Right lobe of liver (tissue), 6 donors: ENCODE measurements at regions not wholly inside any gene's neighbourhood (a gene's known extent, or its start where the extent isn't known, plus 50 kb on each side); places are given as distances from the start of the nearest gene placed in this dataset.

Source experiments
- ATAC-seq, 4 donors: fragments of 200-7000 bp; cut with Tn5 transposase; one replicate each; pipeline ENCODE4 v1.9.1; 2020; ENCODE audit warnings: mild to moderate bottlenecking in 4 of 4, moderate library complexity in 4 of 4
- DNase-seq, 3 donors: peaks; one replicate each; pipeline ENCODE4 v3.0.0-alpha.2; 2020
- H3K27ac ChIP-seq, 3 donors: fragments of 200-600 bp; one replicate each; pipeline ENCODE4 v1.8.0; 2022
- H3K27me3 ChIP-seq, 2 donors: fragments of 200-600 bp; one replicate each; pipeline ENCODE4 v1.8.0; 2022
- H3K36me3 ChIP-seq, 4 donors: fragments of 200-600 bp; sonication (generic) in 1 of 4; one replicate each; pipeline versions ENCODE4 v1.5.1 to v1.8.0; 2017 to 2022; ENCODE audit warnings: control low read depth in 1 of 4
- H3K4me1 ChIP-seq, 4 donors: fragments of 200-600 bp; sonication (generic) in 1 of 4; one replicate each; pipeline versions ENCODE4 v1.5.1 to v1.8.0; 2017 to 2022; ENCODE audit warnings: control low read depth in 1 of 4
- H3K4me3 ChIP-seq, 3 donors: fragments of 200-600 bp; one replicate each; pipeline ENCODE4 v1.8.0; 2022
- H3K9me3 ChIP-seq, 4 donors: fragments of 200-600 bp; sonication (generic) in 1 of 4; one replicate each; pipeline versions ENCODE4 v1.5.1 to v1.8.0; 2017 to 2022; ENCODE audit warnings: control low read depth in 1 of 4
- CTCF ChIP-seq, 4 donors: fragments of 200-600 bp in 3 of 4; fragments of 450-650 bp in 1 of 4; IDR thresholded peaks; one replicate each; pipeline versions ENCODE4 v1.5.1 to v1.8.0; 2016 to 2022; ENCODE audit warnings: antibody characterized with exemption in 4 of 4, mild to moderate bottlenecking in 2 of 4
- POLR2A ChIP-seq: fragments of 450-650 bp; IDR thresholded peaks from one replicate; pipeline ENCODE4 v1.6.1; 2017; ENCODE audit warnings: antibody characterized with exemption, mild to moderate bottlenecking
- WGBS: methylation state at CpG from one replicate; pipeline ENCODE4 v1.1.6; 2018; ENCODE audit warnings: low coverage, low lambda C conversion rate; ENCODE audit not compliant: insufficient coverage; ENCODE audit errors: missing lambda C conversion rate; 5-methylcytosine and 5-hydroxymethylcytosine counted together
- intact Hi-C, 2 donors: fragments of 100-400 bp; cut with DNase I; formaldehyde crosslinking; loops; one replicate each; pipeline versions ENCODE4 v1.11.2 to v1.14.1; 2022
- donor health status: DM: no; HTN: yes; CAD: no.
- donor health status: DM: no; HTN: no; CAD: no.
- donor health status: DM: no; HTN: no; CAD: no.
- donor health status: DM: no; HTN: yes; CAD: no.
- donor health status: DM: no; HTN: yes; CAD: no.

DNA sequence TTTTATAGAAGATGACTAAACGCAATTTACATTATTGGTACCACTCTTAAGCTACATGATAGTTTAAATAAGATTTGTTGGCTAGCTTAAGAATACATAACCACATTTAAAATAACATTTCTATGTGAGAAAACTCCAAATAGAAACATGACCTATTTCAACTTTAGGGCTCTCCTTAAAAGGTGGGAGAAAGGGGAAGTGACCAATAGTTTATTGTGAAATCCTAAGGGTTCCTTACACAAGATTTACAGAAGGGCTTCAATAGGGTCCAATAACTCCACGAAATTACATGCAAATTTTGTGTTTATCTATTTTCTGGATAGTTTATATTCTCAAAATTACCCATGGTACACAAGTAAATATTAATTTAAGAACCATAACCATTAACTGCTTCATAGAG is 91.6 kb upstream of the DST start:
- no peak for TF ChIP-seq POLR2A
- no peak for TF ChIP-seq CTCF (IDR thresholded peaks at IDR 0.05)

GRCh38 chr6:56733211-56733697 is 90.6 kb upstream of the DST start:
- H3K4me3 ChIP-seq = no peak overlapping the region

More for the DNA sequence above, 91.6 kb upstream of the DST start:
- Histone ChIP-seq H3K27me3 (no peaks in the 10 kb centered on the region), H3K27ac (no peak overlapping the region), H3K4me1 (peaks cover 0 to 37% (median 9%) of the 10 kb centered on the region in 4 donors), H3K9me3 (no peaks in the 10 kb centered on the region), H3K4me3 (no peak overlapping the region), H3K36me3 (no peaks in the 10 kb centered on the region)
- no peak for ATAC-seq
- no peak for DNase-seq
- WGBS = 50% methylated on average over 2 of the region's 2 CpGs
- intact Hi-C loops = no loop called here

DNA sequence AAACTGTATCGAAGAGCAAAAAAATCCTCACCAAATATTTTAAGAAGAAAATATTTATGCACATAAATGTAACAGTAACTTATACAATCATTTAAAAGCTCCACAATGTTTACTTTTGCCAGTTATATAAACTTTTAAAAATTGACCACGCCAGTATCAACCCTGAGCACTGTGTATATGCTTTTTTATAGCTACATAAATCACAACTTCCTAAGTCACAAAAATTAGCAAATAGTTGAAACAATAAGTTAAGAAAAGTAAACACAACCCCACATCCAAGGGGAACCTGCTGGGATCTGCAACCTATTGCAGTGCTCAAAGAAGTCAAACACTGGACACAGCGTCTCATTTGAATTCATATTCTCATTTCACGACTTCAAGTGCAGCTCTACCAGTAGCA is 89.8 kb upstream of the DST start:
- intact Hi-C loops = no loop called here
- DNase-seq (no peak), ATAC-seq (no peak)
- Histone ChIP-seq H3K27ac (no peak overlapping the region), H3K4me3 (no peak overlapping the region), H3K36me3 (no peaks in the 10 kb centered on the region), H3K4me1 (peaks cover 0 to 46% (median 11%) of the 10 kb centered on the region in 4 donors), H3K27me3 (no peaks in the 10 kb centered on the region), H3K9me3 (no peaks in the 10 kb centered on the region)
- WGBS = 65% methylated on average over 4 of the region's 4 CpGs
- TF ChIP-seq POLR2A = no peak
- no peak for TF ChIP-seq CTCF (IDR thresholded peaks at IDR 0.05)

More at GRCh38 chr6:56733211-56733697, 90.6 kb upstream of the DST start:
- H3K27ac ChIP-seq = no peak overlapping the region
- no peaks in the 10 kb centered on the region for H3K27me3 ChIP-seq
- H3K36me3 ChIP-seq = no peaks in the 10 kb centered on the region
- intact Hi-C loops = no loop called here
- DNase-seq (no peak), ATAC-seq (no peak)
- TF ChIP-seq POLR2A (no peak), CTCF (IDR thresholded peaks at IDR 0.05) (no peak)
- H3K9me3 ChIP-seq = no peaks in the 10 kb centered on the region
- 75% methylated on average over 1 of the region's 1 CpG for WGBS
- peaks cover 0 to 40% (median 9%) of the 10 kb centered on the region in 4 donors for H3K4me1 ChIP-seq

GRCh38 chr6:56730663-56731529 is 88.2 kb upstream of the DST start:
- TF ChIP-seq CTCF (IDR thresholded peaks at IDR 0.05) (no peak), POLR2A (no peak)
- no peak overlapping the region for H3K4me3 ChIP-seq
- peak overlapping the region in 1 of 3 donors; percentile 83 for H3K27ac ChIP-seq
- H3K27me3 ChIP-seq = no peaks in the 10 kb centered on the region
- no peaks in the 10 kb centered on the region for H3K36me3 ChIP-seq
- ATAC-seq (no peak), DNase-seq (no peak)
- WGBS = 60% methylated on average over 5 of the region's 5 CpGs
- no peaks in the 10 kb centered on the region for H3K9me3 ChIP-seq
- intact Hi-C loops = no loop called here
- H3K4me1 ChIP-seq = peaks cover 0 to 47% (median 7%) of the 10 kb centered on the region in 4 donors
